GF-D8 (cell line): ENCODE measurements at regions not wholly inside any gene's neighbourhood (a gene's known extent, or its start where the extent isn't known, plus 50 kb on each side); places are given as distances from the start of the nearest gene placed in this dataset.
"Not testable (repeated sequence)": the region's sequence is repeated elsewhere in the genome, so short reads cannot be mapped to it uniquely, and the experiment has no call there.

Experiments
- DNase-seq: peaks from one replicate; lab custom pipeline; 2025; lab: John Stamatoyannopoulos, UW

DNA sequence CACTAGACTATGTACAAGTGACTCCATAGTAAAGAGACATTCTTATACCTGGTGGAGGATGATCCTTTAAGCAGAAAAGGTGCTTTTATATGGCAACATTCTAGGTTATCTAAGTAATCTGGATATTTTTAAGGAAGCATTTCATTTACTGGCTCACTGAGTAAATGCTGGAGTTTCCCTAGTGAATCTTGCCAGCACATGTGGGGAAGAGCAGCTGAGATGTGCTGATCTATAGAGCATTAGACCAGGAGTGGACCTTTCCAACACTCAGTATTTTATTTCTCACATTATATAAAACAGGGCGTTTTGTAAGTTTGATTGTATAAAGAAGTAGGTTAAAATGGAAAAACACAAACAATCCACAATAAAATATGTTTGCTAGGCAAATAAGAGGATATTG, 478.5 kb downstream of the ATP23 start:
- DNase-seq, result no peak

DNA sequence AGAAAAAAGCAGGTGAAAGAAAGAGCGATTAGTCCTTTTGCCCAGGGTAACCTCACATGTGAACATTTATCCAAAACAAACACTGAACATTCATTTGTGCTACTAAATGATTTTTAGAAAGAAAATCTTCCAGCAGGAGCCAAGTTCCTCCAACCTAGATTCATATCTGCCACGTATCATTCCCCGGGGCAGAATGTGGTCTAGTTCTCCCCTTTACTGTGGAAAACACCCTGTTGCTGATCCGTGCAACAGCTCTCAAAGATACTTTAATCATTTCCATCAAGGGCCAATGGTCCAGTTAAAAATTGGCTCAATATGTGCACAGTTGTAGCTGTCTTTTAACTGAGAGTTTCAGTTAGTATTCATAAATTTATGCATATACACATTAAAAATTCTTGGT, 479.1 kb downstream of the ATP23 start:
- DNase-seq, result no peak

DNA sequence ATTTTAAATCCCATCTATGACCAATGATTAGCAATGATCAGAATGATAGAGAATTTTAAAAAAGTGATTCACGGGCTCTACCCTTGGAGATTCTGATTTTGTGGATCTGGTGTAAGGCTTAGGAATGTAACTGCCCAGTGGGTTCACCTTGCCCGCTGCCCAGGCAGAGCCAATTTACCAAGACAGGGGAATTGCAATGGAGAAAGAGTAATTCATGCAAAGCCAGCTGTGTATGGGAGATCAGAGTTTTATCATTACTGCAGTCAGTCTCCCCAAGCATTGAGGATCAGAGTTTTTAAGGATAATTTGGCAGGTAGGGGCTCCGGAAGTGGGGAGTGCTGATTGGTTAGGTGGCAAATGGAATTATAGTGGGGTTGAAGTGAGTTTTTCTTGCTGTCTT, 480.6 kb downstream of the ATP23 start:
- no peak for DNase-seq

DNA sequence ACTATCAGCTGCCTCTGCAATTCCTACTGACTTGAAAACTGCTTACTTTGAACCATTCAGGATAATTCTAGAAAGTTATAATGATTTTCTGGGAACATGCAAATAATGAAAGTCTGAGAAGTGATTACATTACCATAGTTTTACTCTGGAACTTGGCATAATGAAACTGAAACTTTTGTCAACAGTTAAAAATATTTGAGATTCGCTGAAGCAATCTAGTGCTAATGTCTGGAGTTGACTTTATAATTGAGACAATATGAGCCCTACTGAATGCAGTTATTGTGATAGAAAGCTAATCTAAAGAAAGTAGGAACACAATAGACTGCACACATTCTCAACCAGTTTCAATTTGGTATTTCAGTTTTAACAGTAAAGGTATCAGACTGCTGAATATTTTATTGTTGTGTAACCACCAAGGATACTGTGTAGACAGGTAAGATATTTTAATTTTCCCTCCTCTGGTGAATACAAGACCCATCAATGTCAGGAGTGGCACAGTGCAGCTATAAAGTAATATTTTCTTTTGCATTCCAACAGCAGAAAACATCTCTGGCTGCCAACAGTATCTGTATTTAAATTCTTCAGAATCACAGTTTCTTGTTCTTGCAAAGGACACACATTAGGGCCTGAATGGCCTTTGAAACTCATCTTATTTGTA, 483.5 kb downstream of the ATP23 start:
- no peak for DNase-seq

DNA sequence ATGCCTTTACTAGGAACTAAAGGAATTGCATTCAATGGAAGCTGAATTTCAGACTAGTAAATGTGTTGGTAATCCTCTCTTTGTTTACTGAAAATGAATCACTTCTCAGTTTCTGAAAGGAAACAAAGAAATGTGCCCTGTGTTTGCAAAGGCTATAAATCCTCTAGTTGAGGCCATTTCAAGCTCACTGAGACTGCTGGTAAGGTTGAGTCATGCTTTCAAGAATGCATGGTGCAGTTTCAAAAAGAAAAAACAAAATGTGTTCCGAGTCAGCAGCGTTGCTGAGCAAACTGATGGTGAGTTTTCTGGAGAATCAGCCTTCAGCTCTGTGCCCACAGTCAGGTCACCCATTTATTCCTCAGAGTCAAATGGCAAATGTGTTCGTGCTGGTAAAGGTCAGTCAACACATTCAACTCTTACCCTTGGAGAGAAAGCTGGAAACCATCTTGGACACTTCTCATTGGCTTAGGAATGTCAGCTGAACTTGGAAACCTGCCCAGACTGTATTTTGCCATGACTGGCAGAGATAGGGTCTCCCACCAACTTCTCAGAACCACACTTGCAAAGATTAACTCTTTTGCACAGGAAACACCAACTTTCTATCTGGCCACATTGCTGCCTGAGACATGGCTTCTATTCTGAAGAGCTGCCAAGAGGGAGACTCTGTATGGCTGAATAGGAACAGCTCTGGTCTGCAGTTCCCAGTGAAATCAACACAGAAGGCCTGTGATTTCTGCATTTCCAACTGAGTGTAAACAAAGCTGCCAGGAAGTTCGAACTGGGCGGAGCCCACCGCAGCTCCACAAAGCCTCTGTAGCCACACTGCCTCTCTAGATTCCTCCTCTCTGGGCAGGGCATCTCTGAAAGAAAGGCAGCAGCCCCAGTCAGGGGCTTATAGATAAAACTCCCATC, 484.4 kb downstream of the ATP23 start:
- DNase-seq, result no peak

DNA sequence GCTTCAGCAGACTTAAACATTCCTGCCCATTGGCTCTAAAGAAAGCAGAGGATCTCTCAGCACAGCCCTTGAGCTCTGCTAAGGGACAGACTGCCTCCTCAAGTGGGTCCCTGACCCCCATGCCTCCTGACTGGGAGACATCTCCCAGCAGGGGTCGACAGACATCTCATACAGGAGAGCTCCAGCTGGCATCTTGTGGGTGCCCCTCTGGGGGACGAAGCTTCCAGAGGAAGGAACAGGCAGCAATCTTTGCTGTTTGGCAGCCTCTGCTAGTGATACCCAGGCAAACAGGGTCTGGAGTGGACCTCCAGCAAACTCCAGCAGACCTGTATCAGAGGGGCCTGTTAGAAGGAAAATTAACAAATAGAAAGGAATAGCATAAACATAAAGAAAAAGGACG, 485.1 kb downstream of the ATP23 start:
- DNase-seq, result not testable (repeated sequence)

DNA sequence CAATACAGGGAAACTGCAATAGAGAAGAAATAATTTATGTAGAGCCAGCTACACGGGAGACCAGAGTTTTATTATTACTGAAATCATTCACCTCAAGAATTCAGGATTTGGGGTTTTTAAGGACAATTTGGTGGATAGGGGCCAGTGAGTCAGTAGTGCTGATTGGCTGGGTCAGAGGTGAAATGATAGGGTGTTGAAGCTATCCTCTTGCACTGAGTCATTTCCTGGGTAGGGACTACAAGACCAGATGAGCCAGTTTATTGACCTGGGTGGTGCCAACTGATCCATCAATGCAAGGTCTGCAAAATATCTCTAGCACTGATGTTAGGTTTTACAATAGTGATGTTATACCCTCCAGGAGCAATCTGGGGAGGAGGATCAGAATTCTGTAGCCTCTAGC, 486.3 kb downstream of the LRIG3 start:
- DNase-seq, result no peak

DNA sequence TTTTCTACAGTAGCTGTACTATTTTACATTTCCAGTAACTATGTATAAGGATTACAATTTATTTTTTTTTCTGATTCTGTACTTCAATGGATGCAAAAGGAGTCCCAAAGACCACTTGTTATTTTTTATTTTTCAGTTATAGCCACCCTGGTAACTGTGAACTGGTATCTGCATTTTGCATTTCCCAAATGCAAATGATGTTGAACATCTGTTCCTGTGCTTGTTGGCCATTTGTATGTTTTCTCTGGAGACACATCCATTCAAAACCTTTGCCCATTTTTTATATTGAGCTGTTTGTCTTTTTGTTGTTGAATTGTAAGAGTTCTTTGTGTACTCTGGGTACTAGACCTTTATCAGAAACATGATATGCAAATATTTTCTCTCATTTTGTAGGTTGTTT, 485.6 kb downstream of the LRIG3 start:
- no peak for DNase-seq

DNA sequence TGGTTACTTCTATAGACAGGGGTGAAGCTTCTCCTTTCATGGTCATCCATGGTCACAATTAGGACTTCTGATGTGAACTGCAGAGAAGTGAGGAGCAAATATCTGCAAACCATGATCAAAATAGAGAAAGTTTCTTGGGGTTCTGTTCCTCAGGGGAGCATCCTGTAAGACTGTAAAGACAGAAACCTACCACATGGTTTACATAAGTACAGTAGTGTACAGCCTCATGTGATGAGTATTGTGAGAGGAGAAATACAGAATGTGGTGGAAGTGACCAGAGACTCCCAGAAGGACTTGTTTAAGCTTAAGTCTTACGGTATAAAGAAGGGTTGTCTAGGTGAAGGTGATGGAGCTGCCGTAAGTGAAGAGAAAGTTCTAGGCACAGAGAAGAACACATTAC, 484.7 kb downstream of the LRIG3 start:
- no peak for DNase-seq

DNA sequence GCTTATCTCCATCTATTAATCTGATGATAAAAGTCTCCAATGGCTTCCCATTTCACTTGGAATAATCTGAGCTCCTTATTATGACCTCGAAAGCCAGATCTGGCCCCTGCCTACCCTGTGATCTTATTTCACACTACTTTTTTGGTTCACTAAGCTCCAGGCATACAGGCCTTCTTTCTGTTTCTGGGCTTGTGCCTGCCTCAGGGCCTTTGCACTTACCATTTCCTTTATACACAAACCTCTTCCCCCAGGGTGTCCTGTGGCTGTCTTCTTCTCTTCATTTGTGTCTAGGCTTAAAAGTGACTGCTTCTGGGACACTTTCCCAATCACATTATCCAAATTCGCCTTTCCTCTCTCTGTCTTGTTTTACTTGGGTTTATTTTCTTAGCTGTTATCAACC, 478.8 kb downstream of the LRIG3 start:
- DNase-seq, result no peak

DNA sequence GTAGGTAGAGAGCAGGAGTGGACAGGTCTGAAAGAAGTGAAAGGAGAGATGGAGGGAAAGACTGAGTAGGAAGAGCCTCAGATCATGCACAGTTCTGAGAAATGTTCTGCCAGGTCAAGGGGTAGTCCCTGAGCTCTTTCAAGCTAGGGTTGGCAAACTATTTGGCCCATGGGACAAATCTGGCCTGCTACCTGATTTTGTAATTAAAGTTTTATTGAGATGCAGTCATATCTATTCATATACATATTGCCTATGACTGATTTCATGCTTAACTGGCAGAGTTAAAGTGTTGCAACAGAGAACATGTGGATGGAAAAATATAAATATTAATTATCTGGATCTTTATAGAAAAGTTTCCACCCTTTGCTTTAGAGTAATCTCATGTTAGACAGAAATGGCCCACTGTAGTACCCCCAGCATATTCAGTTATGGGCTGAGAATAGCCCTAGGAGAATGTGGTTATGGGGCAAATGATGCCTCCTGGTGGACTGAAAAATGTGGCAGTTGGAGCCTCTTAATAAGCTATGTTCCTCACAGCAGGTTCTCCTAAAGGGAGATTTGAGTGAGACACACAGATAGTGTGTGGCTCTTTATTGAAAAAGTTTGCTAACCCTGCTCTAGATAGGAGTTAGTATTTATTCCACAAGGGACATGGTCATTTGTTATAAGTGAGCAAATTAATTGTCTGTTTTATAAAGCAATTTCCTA, 476.9 kb downstream of the LRIG3 start:
- no peak for DNase-seq

DNA sequence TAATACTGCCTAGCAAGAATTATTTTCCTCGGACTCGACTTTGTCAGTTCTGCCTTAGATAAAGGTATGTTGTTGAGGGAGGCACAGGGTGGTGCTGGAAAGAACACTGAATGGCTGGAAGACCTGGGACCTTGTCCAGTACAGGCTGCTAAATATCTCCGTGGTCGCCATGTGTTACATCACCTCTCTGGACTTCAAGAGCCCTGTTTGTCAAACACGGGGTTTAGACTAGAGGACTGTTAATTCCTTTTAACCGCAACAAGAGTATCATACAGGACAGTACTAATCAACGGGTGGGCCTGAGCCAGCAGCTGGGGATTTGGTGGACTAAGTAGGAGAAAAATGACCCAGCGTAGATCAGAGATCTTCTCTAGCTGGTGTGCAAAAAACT, 476.3 kb downstream of the LRIG3 start:
- DNase-seq, result no peak

DNA sequence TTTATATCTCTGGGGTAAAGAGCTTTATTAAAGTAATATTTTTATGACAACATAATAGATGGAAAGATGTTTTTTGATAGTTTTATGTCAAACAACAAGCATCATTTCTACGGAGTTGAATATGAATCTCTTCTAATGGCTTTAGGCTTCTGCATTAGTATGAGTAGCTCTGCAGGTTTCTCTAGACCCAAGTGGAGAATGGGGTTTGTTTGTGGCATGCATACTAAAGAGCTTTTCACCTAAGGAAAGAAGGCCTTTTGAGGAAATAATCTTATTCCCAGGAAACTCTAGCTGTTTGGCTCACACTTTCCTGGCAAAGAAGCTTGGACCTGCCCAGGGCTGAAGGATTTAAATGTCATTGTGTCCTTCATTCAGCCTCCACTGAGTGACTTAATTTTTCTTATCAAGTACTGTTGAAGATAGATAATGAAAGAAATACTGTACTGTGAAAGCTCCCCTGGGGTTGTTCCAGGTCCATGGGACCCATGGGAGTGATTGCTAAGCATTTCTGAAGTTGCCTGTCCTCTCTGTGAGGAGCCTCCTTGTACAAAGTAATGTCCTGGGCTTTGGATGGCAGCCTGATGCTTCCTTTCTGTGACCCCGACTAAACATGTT, 469.3 kb downstream of the LRIG3 start:
- DNase-seq, result no peak

DNA sequence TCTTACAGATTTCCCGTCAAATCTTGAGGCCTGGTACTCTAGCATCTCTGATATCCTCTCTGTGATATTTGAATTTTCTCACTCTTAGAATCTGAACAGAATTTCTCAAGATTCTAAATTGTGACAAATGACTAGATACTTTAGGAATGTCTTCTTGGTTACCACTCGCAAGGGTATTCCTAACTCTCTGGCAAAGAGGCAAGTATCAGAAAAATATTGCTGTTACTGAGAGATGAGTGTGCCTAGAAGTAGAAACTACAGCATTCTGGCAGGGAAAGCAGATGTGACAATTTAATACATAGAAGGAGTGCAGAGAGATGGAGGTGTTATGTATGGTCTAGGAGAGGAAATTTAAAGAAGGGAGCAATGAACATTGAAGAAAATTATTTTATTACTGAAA, 467.8 kb downstream of the LRIG3 start:
- DNase-seq, result no peak

DNA sequence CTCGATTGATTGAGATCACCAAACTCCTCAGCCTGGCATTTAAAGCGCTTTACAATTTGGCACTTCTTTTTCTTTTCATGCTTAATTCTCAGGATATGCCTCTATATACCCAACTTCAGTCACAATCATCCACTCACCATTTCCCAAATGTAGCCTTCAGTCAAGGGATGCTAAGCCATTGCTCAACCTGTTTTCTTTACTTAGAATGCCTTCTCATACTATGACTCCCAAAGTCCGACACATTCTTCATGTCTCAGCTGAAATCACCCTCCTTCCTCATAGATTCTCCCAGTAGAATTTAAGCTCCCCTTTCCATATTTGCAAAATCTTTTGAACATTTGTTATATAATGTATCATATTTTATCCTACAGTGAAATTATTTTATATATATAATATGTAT, 467.0 kb downstream of the LRIG3 start:
- no peak for DNase-seq

DNA sequence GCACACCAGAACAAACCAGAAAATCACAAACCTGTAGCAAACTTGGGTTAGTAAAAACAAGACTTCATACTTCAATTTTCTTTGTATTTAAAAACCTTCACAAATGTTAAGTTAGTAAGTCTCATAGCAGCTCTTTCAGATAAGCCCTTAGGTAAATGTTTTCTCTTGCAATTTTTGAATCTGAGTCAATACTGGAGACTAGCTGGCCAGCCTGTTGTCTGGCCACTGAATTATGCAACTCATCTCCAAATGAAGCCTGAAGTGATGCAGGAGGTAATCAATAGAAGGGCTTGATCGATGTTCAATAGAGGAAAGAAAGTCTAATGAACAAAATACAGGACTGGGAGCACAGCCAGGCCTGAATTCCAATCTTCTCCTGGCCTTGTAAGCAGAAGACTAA, 465.2 kb downstream of the LRIG3 start:
- no peak for DNase-seq

DNA sequence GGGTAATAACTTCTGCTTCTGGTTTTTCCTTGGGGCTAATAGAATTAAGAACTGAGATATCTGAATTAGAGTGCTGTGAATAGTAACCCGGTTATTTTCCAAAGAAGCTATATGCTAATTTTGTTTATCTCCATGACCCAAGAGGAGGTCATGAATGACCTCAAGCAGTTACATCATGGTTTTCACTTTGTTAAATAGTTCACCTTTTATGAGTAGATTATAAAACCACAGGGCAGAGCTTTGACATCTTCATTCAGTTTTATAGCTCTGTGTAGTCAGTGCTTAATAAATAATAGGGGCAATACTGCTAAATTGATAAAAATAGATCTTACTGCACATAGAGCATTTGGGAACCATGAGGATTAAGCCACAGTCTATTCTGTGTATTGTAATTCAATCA, 462.2 kb downstream of the LRIG3 start:
- DNase-seq, result no peak

DNA sequence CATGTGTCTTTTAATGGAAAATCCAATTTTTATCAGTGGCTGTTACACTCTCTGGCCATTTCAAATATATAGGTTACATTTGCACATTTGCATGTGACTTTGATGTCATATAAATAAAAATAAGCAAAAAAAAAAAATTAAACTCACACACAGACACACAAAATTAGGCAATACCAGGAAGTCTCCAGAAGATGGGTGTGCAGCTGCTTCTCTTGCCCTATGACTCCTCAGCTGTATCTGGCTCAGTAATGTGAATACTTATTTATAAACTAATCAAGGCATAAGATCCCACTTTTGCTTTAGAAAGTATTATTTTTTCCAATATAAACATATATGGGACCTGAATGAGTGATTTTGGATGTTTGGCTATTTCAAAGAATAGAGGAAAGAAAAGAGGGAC, 461.1 kb downstream of the LRIG3 start:
- DNase-seq, result no peak

DNA sequence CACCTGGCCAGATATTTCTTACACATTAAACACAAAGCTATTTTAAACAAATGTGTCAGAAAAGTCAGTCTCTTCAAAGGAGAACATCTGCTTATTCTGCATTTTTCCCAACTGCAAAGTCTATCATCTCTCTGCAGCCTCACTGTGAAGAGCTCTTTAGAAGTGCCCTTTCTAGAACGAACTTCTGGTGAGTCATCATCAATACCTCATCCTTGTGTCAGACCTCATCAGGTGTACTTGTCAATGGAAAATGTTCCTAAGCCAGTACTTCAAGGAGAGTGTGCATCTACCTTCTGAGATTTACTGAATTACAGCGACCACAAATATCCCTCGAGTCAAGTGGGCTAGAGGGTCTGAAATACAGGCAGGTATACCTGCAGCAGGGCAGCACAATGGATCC, 457.3 kb downstream of the LRIG3 start:
- no peak for DNase-seq

DNA sequence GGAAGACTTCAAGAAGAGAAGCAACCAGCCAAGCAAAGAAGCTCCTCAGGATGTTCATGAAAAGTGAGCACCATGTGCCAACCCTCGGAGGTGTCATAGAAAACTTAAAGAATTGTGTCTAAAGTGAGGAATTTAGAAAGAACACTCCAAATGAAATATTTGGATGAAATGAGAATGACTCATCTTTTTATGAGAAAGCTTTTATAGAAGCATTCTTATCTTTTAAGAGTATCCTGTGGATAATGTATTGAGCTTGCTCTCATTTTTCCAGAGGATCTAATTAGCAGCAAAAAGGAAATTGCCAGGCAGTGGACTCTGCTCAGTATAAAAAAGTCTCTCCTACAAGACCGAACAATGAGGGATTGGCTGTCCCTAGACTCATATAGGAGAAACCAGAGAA, 454.9 kb downstream of the LRIG3 start:
- no peak for DNase-seq

DNA sequence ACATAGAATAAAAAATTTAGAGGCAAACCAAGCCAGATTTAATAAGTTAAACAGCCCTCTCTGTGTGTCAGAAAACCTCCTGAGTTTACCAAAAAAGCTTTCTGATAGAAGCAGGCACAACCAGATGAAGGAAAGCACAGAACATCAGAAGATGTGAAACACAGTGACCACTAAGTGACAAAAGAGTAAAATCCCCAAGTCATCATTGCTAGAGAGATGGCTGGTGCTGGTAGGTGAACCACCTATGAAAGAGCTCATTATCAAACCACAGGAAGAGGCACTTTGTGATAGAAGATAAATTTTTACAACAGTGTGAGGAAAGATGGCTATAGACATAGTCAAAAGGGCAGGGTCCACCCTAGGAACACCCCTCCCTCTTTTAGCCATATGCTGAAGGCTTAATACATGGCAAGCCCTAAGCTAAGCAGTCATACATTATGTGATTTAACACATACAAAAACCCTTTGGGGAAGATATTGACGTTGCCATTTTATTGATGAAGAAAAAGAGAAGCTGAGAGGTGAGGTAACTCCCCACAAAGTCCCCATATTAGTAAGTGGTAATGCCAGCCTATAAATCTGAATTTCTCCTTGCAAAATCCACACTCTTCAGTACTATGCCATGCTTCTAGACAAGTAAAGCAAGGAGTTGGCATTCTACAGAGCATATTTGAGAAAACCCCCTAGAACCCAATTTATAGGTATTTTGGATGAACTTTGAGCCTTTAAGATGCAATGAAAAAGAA, 449.9 kb downstream of the LRIG3 start:
- DNase-seq, result no peak

DNA sequence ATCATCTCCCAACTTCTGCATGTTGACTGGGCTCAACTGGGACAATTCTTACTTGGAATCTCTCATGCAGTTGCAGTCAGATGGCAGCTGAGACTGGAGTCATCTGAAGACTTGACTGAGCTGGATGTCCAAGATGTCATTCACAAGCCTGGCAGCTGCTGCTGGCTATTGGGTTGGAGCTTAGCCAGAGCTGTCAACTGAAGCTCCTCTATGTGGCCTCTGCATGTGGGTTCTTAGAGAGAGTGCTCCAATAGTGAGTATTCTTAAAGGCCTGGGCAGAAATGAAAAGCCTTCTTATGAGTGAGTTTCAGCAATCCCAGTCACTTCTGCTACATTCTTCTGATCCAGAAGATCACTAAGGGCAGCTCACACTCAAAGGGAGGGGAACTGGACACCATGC, 440.9 kb downstream of the LRIG3 start:
- DNase-seq, result no peak
